WERI-Rb-1 (cell line): ENCODE measurements at regions not wholly inside any gene's neighbourhood (a gene's known extent, or its start where the extent isn't known, plus 50 kb on each side); places are given as distances from the start of the nearest gene placed in this dataset.
"Not testable (repeated sequence)": the region's sequence is repeated elsewhere in the genome, so short reads cannot be mapped to it uniquely, and the experiment has no call there.

Experiments
- DNase-seq: peaks from one replicate; pipeline ENCODE4 v3.0.0-alpha.2; 2020
- H3K27ac ChIP-seq: fragments of 250-450 bp; sonication (Bioruptor Pico); 2 replicates; pipeline ENCODE4 v1.5.1; 2020; ENCODE audit warnings: mild to moderate bottlenecking, moderate library complexity
- H3K27me3 ChIP-seq: fragments of 250-450 bp; sonication (Bioruptor Pico); 2 replicates; pipeline ENCODE4 v1.5.1; 2021; ENCODE audit warnings: mild to moderate bottlenecking, low read depth, moderate library complexity; ENCODE audit not compliant: insufficient read depth, severe bottlenecking
- H3K36me3 ChIP-seq: fragments of 250-450 bp; sonication (Bioruptor Pico); 2 replicates; pipeline ENCODE4 v1.5.1; 2020; ENCODE audit warnings: mild to moderate bottlenecking, moderate library complexity
- H3K4me3 ChIP-seq: 2 replicates; pipeline ENCODE4 v1.5.1; 2011; ENCODE audit warnings: low read depth, mild to moderate bottlenecking, control low read depth, low read length
- H3K9me3 ChIP-seq: fragments of 250-450 bp; sonication (Bioruptor Pico); 2 replicates; pipeline ENCODE4 v1.5.1; 2021; ENCODE audit warnings: mild to moderate bottlenecking, moderate library complexity; ENCODE audit not compliant: severe bottlenecking
- TF ChIP-seq, protein P1 (sequence below): IDR thresholded peaks from 2 replicates; pipeline ENCODE4 v1.5.1; 2011; ENCODE audit warnings: low read depth, mild to moderate bottlenecking, control low read depth, inconsistent platforms, low read length

DNA sequence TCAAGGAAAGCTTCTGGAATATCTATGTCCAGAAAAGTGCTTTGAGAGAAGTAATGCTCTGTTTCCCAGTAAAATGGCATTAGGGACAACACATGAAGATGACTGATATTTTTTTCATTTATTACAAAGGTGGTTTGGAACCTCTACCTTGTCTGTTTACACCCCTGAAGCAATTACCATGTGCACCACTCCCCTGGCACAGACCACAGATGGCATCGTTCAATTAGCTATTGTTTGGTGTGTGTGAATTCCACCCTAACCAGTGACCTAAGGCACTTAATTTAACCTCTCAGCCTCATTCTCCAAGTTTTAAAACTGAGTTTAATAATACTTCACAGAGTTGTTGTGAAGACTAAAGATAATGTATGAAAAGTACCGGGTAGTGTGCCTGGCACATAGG, 127.6 kb upstream of the BMAL1 start:
- H3K9me3 ChIP-seq = peaks cover 3% of the 10 kb centered on the region
- H3K4me3 ChIP-seq = no peak overlapping the region
- H3K36me3 ChIP-seq = no peaks in the 10 kb centered on the region
- TF ChIP-seq, protein P1, sequence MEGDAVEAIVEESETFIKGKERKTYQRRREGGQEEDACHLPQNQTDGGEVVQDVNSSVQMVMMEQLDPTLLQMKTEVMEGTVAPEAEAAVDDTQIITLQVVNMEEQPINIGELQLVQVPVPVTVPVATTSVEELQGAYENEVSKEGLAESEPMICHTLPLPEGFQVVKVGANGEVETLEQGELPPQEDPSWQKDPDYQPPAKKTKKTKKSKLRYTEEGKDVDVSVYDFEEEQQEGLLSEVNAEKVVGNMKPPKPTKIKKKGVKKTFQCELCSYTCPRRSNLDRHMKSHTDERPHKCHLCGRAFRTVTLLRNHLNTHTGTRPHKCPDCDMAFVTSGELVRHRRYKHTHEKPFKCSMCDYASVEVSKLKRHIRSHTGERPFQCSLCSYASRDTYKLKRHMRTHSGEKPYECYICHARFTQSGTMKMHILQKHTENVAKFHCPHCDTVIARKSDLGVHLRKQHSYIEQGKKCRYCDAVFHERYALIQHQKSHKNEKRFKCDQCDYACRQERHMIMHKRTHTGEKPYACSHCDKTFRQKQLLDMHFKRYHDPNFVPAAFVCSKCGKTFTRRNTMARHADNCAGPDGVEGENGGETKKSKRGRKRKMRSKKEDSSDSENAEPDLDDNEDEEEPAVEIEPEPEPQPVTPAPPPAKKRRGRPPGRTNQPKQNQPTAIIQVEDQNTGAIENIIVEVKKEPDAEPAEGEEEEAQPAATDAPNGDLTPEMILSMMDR = no peak
- H3K27ac ChIP-seq = no peak overlapping the region
- peaks cover 12% of the 10 kb centered on the region for H3K27me3 ChIP-seq
- no peak for DNase-seq

DNA sequence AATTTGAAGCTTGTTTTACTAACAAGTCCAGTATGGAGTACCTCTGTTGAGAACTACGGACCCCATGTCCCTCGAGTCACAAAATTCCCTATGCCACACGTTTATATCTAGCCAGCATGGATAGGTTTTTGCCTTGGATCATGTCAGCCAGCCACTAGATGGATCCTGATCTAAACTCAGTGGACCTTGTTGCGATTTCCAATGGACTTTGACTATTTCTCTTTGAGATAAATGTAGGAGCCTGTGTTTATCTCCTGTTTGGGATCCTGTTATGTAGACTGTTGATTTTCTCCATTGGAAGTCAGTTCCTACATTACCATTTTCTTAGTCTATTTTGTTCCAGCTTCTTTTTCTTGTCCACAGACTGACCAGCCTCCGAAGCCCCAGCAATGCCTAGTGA, 127.1 kb upstream of the BMAL1 start:
- DNase-seq = no peak
- Histone ChIP-seq H3K4me3 (no peak overlapping the region), H3K27ac (no peak overlapping the region), H3K36me3 (no peaks in the 10 kb centered on the region), H3K27me3 (peaks cover 12% of the 10 kb centered on the region), H3K9me3 (peaks cover 5% of the 10 kb centered on the region)
- TF ChIP-seq, protein P1 = no peak

DNA sequence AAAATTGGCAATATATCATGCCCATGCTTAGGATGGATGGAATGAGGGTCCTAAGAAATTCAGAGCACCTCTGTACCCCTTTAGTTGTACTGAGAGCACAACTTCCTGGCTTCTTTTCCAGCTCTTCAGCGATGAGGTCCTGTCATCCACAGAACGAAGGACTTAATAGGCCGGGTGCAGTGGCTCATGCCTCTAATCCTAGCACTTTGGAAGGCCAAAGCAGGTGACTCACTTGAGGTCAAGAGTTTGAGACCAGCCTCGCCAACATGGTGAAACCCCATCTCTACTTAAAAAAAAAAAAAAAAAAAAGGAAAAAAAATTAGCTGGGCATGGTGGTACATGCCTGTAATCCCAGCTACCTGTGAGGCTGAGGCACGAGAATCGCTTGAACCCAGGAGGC, 125.3 kb upstream of the BMAL1 start:
- peaks cover 10% of the 10 kb centered on the region for H3K9me3 ChIP-seq
- TF ChIP-seq, protein P1 = no peak
- peaks cover 15% of the 10 kb centered on the region for H3K27me3 ChIP-seq
- no peak for DNase-seq
- no peaks in the 10 kb centered on the region for H3K36me3 ChIP-seq
- H3K27ac ChIP-seq = no peak overlapping the region
- H3K4me3 ChIP-seq = no peak overlapping the region

DNA sequence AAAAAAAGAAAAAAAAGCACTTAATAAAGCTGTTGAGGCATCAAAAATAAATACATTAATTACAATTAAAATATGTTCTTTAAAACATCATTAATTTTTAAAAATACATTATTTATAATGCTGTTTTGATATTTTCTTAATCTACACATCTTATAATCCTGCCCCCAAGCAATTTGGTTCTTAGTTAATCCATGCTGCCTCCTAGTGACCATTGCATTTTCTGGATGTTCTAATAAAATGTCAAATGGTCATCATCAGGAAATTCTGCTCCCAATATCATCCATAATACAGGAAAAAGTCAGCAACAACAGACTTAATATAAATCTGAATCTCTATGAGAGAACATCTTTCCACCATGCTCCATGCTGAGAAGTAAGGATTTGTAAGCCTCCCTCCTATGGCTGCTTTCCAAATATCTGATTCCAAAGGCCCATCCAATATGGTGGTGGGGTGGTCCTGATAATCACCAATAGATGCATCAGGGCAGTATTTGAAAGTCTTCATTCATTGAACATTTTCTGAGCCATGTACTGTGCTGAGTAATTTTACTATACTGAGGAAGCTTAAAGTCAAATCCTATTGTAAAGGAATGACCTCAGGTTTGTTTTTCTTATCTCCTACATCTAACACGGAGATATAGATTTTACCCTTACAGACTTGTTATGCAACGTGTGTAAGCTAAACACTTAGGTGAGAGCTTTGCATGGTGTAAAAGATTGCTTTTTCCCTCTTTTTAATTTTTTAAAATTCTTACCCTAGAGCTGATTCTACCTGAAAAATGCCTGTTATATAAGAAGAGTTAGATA, 124.7 kb upstream of the BMAL1 start:
- no peaks in the 10 kb centered on the region for H3K36me3 ChIP-seq
- no peak overlapping the region for H3K27ac ChIP-seq
- TF ChIP-seq, protein P1 = no peak
- H3K9me3 ChIP-seq = peaks cover 10% of the 10 kb centered on the region
- H3K27me3 ChIP-seq = peaks cover 13% of the 10 kb centered on the region
- no peak for DNase-seq
- no peak overlapping the region for H3K4me3 ChIP-seq

DNA sequence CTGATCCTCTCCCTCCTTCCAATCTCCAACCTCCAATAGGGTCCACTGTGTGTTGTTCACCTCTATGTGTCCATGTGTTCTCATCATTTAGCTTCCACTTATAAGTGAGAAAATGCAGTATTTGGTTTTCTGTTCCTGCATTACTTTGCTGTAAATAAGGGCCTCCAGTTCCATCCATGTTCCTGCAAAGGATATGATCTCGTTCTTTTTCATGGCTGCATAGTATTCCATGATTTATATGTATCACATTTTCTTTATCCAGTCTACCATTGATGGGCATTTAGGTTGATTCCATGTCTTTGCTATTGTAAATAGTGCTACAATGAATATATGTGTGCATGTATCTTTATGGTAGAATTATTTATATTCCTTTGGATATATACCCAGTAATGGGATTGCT, 123.2 kb upstream of the BMAL1 start:
- H3K27ac ChIP-seq, H3K36me3 ChIP-seq: not testable (repeated sequence)
- H3K27me3 ChIP-seq = peaks cover 16% of the 10 kb centered on the region

DNA sequence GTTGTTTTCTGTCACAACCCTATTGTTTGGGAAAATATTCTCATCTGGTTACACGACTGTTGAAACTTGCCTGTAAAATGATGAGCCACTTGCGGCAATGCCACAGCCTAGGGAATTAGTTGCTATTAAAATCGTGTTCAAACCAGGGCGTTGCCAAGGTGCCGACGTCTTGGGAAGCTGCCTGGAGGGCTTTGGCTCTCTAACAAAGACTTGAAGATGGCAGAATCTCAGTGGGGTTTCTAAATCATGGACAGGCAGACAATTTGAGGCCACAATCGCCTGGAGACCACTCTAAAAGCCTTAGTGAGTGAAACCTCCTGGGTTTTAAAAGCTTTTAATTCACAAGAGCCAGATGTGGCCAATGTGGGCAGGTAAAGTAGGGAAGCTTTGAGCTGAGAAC, 117.2 kb upstream of the BMAL1 start:
- Histone ChIP-seq H3K27me3 (peaks cover 19% of the 10 kb centered on the region), H3K4me3 (no peak overlapping the region), H3K9me3 (peaks cover 6% of the 10 kb centered on the region), H3K36me3 (no peaks in the 10 kb centered on the region), H3K27ac (no peak overlapping the region)
- TF ChIP-seq, protein P1 = no peak
- no peak for DNase-seq

More for the DNA sequence above, 123.2 kb upstream of the BMAL1 start:
- peaks cover 10% of the 10 kb centered on the region for H3K9me3 ChIP-seq
- H3K4me3 ChIP-seq, DNase-seq: not testable (repeated sequence)
